Coronary artery (tissue), 2 donors: ENCODE measurements at regions not wholly inside any gene's neighbourhood (a gene's known extent, or its start where the extent isn't known, plus 50 kb on each side); places are given as distances from the start of the nearest gene placed in this dataset.

ENCODE experiments used
- DNase-seq: peaks from one replicate; pipeline ENCODE4 v3.0.0-alpha.2; 2017; ENCODE audit warnings: low spot score
- H3K27ac ChIP-seq, 2 donors: fragments of 200-600 bp; sonication (generic); one replicate each; pipeline ENCODE4 v1.5.1; 2016 to 2019
- H3K4me3 ChIP-seq: fragments of 200-600 bp; sonication (generic); 2 replicates; pipeline ENCODE4 v1.5.1; 2016; ENCODE audit warnings: mild to moderate bottlenecking, moderate library complexity
- CTCF ChIP-seq: fragments of 200-600 bp; sonication (generic); IDR thresholded peaks from one replicate; pipeline ENCODE4 v1.5.1; 2019; ENCODE audit warnings: antibody characterized with exemption

DNA sequence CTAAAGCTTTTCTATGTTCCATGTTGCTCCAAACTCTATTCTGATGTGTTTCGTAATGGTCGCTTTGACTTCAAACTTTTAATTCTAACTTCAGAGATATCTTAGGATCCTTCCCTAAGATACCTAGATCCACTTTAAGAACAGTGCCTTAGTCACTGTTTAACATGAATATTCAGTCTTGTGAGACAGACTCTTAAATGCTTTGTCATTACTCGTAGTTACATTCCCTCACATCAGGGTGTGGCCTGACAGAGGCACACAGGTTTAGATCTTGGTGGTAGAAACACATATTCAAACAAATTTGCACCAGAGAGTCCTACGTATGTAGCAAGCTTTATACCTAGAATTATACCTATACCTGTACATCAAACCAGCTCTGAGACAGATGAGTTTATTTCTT lies 687.0 kb upstream of the C9orf72 start:
- DNase-seq, result no peak
- H3K27ac ChIP-seq, result no peak overlapping the region
- no peak for TF ChIP-seq CTCF
- no peak overlapping the region for H3K4me3 ChIP-seq

DNA sequence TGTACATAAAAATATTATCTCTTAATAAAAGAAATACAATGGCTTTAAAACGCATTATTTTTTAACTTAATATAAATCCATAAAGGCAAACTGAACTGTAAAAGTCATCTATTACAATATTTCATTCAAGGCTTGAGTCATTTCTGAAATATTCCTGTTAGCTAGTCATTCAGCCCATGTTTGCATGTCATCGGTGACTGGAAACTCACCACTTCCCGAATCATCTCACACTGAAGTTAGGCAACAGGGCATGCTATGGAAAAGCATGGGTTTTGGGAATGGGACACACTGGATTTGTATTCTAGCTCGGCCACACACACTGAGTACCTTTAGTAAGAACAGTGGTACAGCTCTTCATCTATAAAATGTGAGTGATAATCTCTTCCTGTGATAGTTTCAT lies 691.1 kb upstream of the C9orf72 start:
- Histone ChIP-seq H3K4me3 (no peak overlapping the region), H3K27ac (no peak overlapping the region)
- no peak for TF ChIP-seq CTCF
- DNase-seq, result no peak

DNA sequence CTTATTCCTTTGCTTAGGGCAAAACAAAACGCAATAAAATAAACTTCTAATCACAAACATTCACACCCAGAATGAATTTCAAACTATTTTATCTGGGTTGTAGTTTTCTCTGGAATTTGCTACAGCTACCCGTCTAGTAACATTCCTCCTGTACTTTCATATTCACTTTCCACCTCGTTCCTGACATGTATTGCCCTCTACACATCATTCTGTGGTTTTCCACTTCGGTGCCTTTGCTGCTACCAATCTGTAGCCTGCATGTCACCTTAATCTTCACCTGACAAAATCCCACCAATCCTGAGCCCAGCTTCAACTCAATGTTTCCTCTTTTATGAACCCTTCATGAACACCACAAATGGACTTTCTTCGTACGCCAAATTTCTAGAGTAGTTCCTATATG lies 694.1 kb upstream of the C9orf72 start:
- no peak for TF ChIP-seq CTCF
- Histone ChIP-seq H3K4me3 (no peak overlapping the region), H3K27ac (no peak overlapping the region)
- no peak for DNase-seq

- no peak overlapping the region for H3K4me3 ChIP-seq
- no peak for TF ChIP-seq CTCF
- no peak overlapping the region for H3K27ac ChIP-seq
- no peak for DNase-seq
Measured at GRCh38 chr9:28270156-28270555, 696.9 kb upstream of the C9orf72 start.

DNA sequence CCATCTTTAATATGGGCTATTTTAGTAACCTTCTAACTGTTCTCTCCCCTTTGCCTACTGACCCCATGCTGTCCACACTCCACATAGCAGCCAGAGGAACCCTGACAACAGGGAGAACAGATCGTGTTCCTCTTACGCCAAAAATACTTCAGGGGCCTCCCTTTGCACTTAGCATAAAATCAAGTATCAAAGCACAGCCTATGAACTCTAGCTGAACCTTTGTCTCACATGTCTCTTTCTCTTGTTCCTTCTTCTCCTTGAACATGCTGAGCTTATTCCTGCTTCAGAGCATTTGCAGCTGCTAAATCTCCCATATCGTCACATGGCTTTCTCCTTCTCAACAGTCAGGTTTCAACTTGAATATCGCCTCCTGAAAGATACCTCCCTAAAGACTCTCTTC lies 698.8 kb upstream of the C9orf72 start:
- no peak for DNase-seq
- H3K4me3 ChIP-seq, result no peak overlapping the region
- H3K27ac ChIP-seq, result no peak overlapping the region
- no peak for TF ChIP-seq CTCF

DNA sequence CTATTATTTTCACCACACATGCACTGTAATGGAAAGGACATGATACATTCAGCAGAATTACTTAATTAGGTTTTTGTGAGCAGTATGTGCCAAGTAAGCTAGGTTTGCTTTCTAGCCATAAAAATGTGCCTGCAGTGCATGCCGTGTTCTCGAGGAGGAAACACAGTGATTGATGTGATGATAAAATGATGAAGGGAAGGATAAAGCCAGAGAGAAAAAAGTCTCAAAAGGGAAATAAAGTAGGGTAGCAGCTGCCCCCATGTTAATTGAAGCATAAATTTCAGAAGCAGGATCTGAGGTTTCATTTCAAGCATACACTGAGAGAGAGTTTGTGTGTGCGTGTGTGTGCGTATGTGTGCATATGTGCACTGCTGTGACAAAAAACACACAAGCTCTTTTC lies 714.2 kb upstream of the C9orf72 start:
- H3K4me3 ChIP-seq, result no peak overlapping the region
- no peak overlapping the region for H3K27ac ChIP-seq
- no peak for DNase-seq
- TF ChIP-seq CTCF, result no peak

- TF ChIP-seq CTCF, result no peak
- Histone ChIP-seq H3K4me3 (no peak overlapping the region), H3K27ac (no peak overlapping the region)
- no peak for DNase-seq
Measured at GRCh38 chr9:28289746-28290145, 716.5 kb upstream of the C9orf72 start.
